Calu3 (cell line): ENCODE measurements at regions not wholly inside any gene's neighbourhood (a gene's known extent, or its start where the extent isn't known, plus 50 kb on each side); places are given as distances from the start of the nearest gene placed in this dataset.

Source experiments
- BruUV-seq: library from RNA; stranded (reverse); fragments of 400-500 nt; replicated peaks from 2 replicates; lab custom pipeline; 2021; lab: Mats Ljungman, UMichigan
- CTCF ChIA-PET: fragments of 300-600 bp; sonication (Branson Sonifier 250); formaldehyde crosslinking; loops from one replicate; lab custom pipeline; 2022; ENCODE audit warnings: antibody characterized with exemption; lab: Charles Lee
- DNase-seq: peaks from one replicate; pipeline ENCODE4 v3.0.0; 2022
- H3K27ac Mint-ChIP-seq: one replicate; pipeline ENCODE4 v1.8.0; 2022; ENCODE audit warnings: mixed read lengths; ENCODE audit not compliant: unreplicated experiment
- H3K27me3 Mint-ChIP-seq: one replicate; pipeline ENCODE4 v1.8.0; 2022; ENCODE audit warnings: mixed read lengths; ENCODE audit not compliant: unreplicated experiment
- H3K36me3 Mint-ChIP-seq: one replicate; pipeline ENCODE4 v1.8.0; 2022; ENCODE audit warnings: mild to moderate bottlenecking, moderate library complexity, mixed read lengths; ENCODE audit not compliant: insufficient read depth, unreplicated experiment
- H3K4me1 Mint-ChIP-seq: one replicate; pipeline ENCODE4 v1.8.0; 2022; ENCODE audit warnings: mild to moderate bottlenecking, low read depth, mixed read lengths; ENCODE audit not compliant: unreplicated experiment
- H3K4me3 Mint-ChIP-seq: one replicate; pipeline ENCODE4 v1.8.0; 2022; ENCODE audit warnings: mild to moderate bottlenecking, low read depth, moderate library complexity, mixed read lengths; ENCODE audit not compliant: unreplicated experiment
- H3K9me3 Mint-ChIP-seq: one replicate; pipeline ENCODE4 v1.8.0; 2022; ENCODE audit warnings: low read depth, mixed read lengths; ENCODE audit not compliant: unreplicated experiment
- intact Hi-C: fragments of 100-400 bp; cut with micrococcal nuclease; formaldehyde crosslinking; loops from one replicate; pipeline ENCODE4 v1.10.0; 2022; ENCODE audit not compliant: unreplicated experiment
- TF ChIP-seq, protein P1 (sequence below): fragments of 200-600 bp; IDR thresholded peaks from one replicate; pipeline ENCODE4 v1.8.0; 2022; ENCODE audit warnings: antibody characterized with exemption; ENCODE audit not compliant: unreplicated experiment

DNA sequence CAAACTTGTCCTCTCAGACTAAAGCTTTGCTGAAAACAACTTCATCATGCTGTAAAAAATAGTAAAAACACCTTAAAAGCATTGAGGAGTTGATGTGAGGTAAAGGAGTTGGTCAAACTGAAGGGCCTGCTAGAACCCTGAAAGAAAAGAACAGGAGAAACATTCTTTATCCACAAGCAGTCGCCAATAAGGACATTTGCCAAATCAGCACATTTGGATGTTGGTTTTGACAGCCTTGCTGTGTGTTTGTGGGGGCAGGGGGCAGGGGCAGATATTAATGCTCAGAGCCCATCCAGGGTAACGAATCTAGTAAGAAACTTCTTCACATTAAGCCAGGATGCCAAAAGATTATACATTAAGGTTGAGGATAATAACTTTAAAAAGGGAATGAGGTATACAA, 399.9 kb upstream of the ZFHX3 start:
- Mint-ChIP-seq H3K9me3 (peaks cover 15% of the 10 kb centered on the region), H3K36me3 (no peaks in the 10 kb centered on the region), H3K4me3 (no peak overlapping the region), H3K4me1 (no peaks in the 10 kb centered on the region), H3K27ac (no peak overlapping the region), H3K27me3 (peaks cover 20% of the 10 kb centered on the region)
- TF ChIP-seq, protein P1, sequence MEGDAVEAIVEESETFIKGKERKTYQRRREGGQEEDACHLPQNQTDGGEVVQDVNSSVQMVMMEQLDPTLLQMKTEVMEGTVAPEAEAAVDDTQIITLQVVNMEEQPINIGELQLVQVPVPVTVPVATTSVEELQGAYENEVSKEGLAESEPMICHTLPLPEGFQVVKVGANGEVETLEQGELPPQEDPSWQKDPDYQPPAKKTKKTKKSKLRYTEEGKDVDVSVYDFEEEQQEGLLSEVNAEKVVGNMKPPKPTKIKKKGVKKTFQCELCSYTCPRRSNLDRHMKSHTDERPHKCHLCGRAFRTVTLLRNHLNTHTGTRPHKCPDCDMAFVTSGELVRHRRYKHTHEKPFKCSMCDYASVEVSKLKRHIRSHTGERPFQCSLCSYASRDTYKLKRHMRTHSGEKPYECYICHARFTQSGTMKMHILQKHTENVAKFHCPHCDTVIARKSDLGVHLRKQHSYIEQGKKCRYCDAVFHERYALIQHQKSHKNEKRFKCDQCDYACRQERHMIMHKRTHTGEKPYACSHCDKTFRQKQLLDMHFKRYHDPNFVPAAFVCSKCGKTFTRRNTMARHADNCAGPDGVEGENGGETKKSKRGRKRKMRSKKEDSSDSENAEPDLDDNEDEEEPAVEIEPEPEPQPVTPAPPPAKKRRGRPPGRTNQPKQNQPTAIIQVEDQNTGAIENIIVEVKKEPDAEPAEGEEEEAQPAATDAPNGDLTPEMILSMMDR = no peak
- CTCF ChIA-PET = no interaction called here
- intact Hi-C loops = no loop called here
- no TSS peak for BruUV-seq
- no peak for DNase-seq

- CTCF ChIA-PET = no interaction called here
These were observed 386.7 kb upstream of the ZFHX3 start for GRCh38 chr16:73434621-73435020.

DNA sequence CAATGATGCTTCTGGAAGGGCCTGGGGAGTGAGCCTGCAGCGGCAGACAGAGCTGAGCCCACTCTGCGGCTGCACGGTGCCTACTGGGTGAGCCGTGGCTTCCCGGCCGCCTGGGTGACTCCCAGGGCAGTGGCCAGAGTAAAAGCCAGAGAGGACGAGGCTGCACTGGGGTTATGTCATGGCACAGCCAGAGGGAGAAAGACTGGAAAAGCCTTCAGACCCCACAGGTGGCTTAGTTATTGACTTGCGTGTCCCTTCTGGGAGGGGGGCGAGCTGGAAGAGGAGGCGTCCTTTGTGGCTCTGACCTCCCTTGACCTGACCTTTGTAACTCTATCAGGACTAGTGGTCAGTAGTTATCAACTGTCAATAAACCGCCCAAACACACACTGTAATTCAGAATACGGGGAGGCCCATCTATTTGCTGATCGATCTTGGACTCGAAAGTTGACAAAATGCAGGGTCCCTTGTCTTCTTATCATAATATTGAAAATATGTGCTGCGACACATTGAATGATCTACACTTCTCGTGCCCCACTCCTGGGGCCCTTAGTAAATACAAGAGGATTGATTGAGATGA, 385.9 kb upstream of the ZFHX3 start:
- CTCF ChIA-PET = no interaction called here
- Mint-ChIP-seq H3K9me3 (peaks cover 2% of the 10 kb centered on the region), H3K27me3 (peaks cover 92% of the 10 kb centered on the region), H3K4me3 (no peak overlapping the region), H3K36me3 (no peaks in the 10 kb centered on the region), H3K27ac (no peak overlapping the region), H3K4me1 (no peaks in the 10 kb centered on the region)
- BruUV-seq = no TSS peak
- TF ChIP-seq, protein P1 = no peak
- no peak for DNase-seq
- intact Hi-C loops = no loop called here

More at GRCh38 chr16:73434621-73435020, 386.7 kb upstream of the ZFHX3 start:
- DNase-seq = no peak
- Mint-ChIP-seq H3K27ac (no peak overlapping the region), H3K9me3 (peaks cover 2% of the 10 kb centered on the region), H3K4me3 (no peak overlapping the region), H3K4me1 (no peaks in the 10 kb centered on the region), H3K27me3 (peaks cover 92% of the 10 kb centered on the region), H3K36me3 (no peaks in the 10 kb centered on the region)
- intact Hi-C loops = no loop called here
- TF ChIP-seq, protein P1 = no peak
- BruUV-seq = no TSS peak

GRCh38 chr16:73432850-73433730, 385.2 kb upstream of the ZFHX3 start:
- Mint-ChIP-seq H3K4me1 (no peaks in the 10 kb centered on the region), H3K27ac (no peak overlapping the region), H3K9me3 (peaks cover 2% of the 10 kb centered on the region), H3K4me3 (no peak overlapping the region), H3K36me3 (no peaks in the 10 kb centered on the region), H3K27me3 (peaks cover 92% of the 10 kb centered on the region)
- CTCF ChIA-PET = no interaction called here
- intact Hi-C loops = no loop called here
- BruUV-seq = no TSS peak
- no peak for DNase-seq
- TF ChIP-seq, protein P1 = no peak
